GM13977 (cell line): ENCODE measurements at regions not wholly inside any gene's neighbourhood (a gene's known extent, or its start where the extent isn't known, plus 50 kb on each side); places are given as distances from the start of the nearest gene placed in this dataset.

Source experiments
- DNase-seq: peaks from one replicate; pipeline ENCODE4 v3.0.0; 2012; ENCODE audit warnings: low spot score
- in situ Hi-C: fragments of 300-500 bp; cut with MboI; formaldehyde crosslinking; loops from one replicate; pipeline ENCODE4 v1.12.0; 2022; ENCODE audit warnings: low sequenced_read_pairs, low pct_unique_long_range_greater_than_20kb, mixed read lengths, inconsistent platforms; ENCODE audit not compliant: unreplicated experiment
- TF ChIP-seq, protein P1 (sequence below): IDR thresholded peaks from 2 replicates; pipeline ENCODE4 v1.5.1; 2012; ENCODE audit warnings: mild to moderate bottlenecking, control low read depth; ENCODE audit not compliant: insufficient read depth; ENCODE audit errors: extremely low read depth, missing control alignments

DNA sequence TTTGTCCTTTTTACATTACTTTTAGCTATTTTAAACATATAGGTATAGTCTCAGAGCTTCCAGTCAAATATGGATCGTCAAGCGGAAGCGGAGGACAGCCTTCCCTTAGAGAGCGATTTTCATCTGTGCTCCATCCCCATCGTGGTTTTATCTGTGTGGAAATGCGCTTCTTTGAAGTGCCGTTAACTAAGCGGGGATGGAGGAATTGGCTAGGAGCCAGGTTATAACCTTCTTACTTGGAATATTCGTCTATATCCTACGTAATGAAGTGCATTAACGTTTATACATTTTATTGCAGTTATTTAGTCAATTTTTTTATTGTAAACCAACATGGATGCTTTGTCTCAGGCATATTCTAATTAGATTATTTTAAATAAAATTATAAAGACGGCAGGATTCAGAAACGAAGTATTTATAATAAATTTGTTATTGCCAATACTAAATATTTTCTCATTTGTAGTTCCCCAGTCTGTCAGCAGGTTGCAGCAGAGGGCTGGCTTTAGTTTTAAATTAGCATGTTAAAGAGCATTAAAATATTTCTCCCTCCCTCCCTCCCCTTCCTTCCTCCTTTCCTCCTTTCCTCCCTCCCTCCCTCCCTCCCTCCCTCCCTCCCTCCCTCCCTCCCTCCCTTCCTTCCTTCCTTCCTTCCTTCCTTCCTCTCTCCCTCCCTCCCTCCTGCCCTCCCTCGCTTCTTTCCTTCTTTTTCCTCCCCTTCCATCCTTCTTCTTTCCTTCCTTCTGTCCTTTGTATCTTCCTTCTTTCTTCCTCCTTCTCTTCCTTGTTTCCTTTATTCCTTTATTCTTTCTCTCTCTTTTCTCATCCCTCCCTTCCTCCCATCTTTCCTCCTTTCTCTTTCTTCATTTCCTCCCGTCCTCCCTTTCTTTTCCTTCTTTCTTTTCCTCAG is 80.6 kb upstream of the DOCK10 start:
- peak; percentile 13 for DNase-seq
- TF ChIP-seq, protein P1, sequence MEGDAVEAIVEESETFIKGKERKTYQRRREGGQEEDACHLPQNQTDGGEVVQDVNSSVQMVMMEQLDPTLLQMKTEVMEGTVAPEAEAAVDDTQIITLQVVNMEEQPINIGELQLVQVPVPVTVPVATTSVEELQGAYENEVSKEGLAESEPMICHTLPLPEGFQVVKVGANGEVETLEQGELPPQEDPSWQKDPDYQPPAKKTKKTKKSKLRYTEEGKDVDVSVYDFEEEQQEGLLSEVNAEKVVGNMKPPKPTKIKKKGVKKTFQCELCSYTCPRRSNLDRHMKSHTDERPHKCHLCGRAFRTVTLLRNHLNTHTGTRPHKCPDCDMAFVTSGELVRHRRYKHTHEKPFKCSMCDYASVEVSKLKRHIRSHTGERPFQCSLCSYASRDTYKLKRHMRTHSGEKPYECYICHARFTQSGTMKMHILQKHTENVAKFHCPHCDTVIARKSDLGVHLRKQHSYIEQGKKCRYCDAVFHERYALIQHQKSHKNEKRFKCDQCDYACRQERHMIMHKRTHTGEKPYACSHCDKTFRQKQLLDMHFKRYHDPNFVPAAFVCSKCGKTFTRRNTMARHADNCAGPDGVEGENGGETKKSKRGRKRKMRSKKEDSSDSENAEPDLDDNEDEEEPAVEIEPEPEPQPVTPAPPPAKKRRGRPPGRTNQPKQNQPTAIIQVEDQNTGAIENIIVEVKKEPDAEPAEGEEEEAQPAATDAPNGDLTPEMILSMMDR: peak; percentile 70
- in situ Hi-C loops: loop anchor here (25.0 kb wide), 1 partner anchor 539 kb away; no protein-coding TSS in a partner anchor

DNA sequence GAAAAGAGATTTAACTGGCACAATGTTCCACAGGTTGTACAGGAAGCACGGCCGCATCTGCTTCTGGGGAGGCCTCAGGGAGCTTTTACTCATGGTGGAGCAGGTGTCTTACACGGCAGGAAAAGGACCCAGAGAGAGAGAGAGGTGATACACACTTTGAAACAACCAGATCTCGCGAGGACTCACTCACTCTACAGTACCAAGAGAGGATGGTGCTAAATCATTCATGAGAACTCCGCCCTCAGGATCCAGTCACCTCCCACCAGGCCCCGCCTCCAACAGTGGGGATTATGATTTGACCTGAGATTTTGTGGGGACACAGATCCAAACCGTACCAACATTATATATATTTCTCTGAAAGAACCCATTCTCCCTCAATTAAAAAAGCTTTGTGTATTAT is 79.7 kb upstream of the DOCK10 start:
- TF ChIP-seq, protein P1: no peak
- in situ Hi-C loops: loop anchor here (25.0 kb wide), 1 partner anchor 540 kb away; no protein-coding TSS in a partner anchor
- no peak for DNase-seq

DNA sequence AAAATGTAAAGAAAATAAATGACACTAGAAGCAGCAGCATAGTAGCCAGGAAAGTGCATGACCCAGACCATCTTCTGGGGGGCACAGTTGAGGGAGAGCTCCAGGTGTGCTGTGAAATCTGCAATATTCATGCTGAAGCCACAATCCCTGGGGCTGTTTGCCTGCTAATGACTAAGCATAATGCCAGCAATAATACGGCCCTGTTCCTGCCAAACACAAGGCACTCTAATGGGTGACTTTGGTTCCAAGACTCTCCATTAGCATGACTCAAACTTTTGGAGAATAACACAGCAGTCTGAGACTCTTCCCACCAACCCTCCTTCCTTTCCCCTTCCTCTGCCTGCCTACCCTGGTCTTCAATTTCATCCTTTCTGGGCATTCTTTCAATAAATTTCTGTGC is 77.9 kb upstream of the DOCK10 start:
- TF ChIP-seq, protein P1: no peak
- in situ Hi-C loops: loop anchor here (25.0 kb wide), 1 partner anchor 542 kb away; no protein-coding TSS in a partner anchor
- DNase-seq: no peak

DNA sequence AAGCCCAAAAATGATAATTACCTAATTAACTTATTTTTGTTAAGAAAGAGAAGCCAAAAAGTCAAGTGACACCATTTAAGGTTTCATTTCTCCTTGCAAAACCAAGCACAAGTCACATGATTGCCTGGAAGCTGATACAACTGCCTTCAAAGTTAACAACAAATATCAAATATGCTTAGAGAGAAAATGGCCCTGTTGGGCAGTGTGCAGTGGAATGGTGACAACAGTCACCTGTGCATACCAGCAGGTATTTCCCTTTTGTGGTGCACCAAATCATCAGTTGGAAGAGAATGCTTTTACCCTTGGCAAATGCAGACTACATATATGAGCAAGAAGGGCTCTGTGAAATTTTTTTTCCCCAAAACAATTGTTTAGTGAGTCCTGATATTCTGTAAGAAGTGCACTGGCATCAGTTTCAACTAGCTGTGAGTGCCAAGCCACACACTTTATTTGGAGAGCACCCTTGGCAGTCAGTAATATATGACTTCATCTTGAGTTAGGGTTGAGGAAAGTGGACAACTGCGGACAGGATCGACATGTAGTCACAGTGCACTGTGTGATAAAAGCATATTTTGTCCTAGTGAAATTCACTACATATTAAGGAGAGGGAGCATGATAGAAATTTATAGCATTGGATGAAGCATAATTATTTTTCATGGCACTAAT is 74.9 kb upstream of the DOCK10 start:
- in situ Hi-C loops: loop anchor here (25.0 kb wide), 1 partner anchor 545 kb away; no protein-coding TSS in a partner anchor
- DNase-seq: no peak
- TF ChIP-seq, protein P1: no peak

DNA sequence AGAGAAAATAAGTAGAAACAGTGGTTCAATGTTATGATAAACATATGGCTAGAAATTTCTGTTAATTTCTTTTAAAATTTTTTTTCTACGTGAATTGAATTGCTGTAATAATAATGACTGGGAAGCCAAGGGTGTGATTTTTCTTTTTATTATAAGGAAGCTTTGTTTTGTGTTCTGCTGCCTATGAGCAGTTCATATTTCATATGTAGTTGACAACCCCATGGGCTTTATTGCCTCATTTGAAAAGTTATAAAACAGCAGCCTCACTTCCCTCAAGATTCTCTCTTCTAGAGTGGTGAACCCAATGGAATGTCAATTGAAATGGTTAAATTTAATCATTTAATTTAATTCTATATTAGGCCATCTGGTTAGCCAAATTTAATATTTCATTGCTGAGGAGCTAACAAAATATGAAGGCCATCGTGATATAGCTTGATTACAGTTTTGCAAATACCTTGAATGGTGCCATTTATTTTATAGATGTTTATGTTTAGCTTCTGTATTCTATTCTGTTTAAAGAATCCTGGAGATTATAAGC is 72.6 kb upstream of the DOCK10 start:
- no peak for DNase-seq
- TF ChIP-seq, protein P1: no peak
- in situ Hi-C loops: loop anchor here (25.0 kb wide), 1 partner anchor 547 kb away; no protein-coding TSS in a partner anchor

DNA sequence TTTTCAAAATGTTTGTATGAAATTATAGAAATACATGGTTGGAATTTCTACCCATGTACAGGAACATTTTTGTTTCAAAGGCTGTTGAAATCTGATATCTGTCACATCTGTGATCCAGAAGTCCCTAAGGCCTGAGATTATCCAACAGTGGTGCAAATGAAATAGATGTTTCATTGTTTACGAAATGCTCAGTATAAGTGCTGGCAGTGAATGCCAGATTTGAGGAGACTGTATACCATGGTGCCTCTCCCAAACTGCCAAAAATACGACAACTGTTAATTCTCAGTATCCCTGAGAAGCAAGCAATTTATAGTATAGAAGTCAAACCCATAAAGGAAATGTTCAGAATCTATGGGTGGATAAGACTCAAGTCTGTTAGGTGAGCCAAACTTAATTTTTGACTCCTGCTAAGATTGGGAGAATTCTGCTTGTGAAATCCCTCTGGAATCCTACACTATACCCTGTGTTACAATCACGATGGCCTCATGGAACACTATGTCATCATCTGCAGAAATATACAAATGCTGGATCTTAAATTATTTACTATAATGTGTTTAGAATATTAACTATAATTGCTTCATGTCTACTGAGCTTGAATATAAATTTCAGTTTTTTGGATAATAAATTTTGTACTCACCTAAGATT is 71.2 kb upstream of the DOCK10 start:
- in situ Hi-C loops: loop anchor here (25.0 kb wide), 1 partner anchor 549 kb away; no protein-coding TSS in a partner anchor
- no peak for DNase-seq
- TF ChIP-seq, protein P1: no peak
